Upper lobe of right lung (tissue), 1 donor: ENCODE measurements at regions not wholly inside any gene's neighbourhood (a gene's known extent, or its start where the extent isn't known, plus 50 kb on each side); places are given as distances from the start of the nearest gene placed in this dataset.

Experiments used
- ATAC-seq: fragments of 200-7000 bp; cut with Tn5 transposase; one replicate; pipeline ENCODE4 v1.9.1; 2020; ENCODE audit warnings: mild to moderate bottlenecking, moderate library complexity
- DNase-seq: peaks from one replicate; pipeline ENCODE4 v3.0.0-alpha.2; 2020
- H3K27ac ChIP-seq: fragments of 200-600 bp; one replicate; pipeline ENCODE4 v1.8.0; 2022
- H3K27me3 ChIP-seq: fragments of 200-600 bp; one replicate; pipeline ENCODE4 v1.8.0; 2022; ENCODE audit warnings: mild to moderate bottlenecking
- H3K36me3 ChIP-seq: fragments of 200-600 bp; one replicate; pipeline ENCODE4 v1.8.0; 2022
- H3K4me1 ChIP-seq: fragments of 200-600 bp; one replicate; pipeline ENCODE4 v1.8.0; 2022
- H3K4me3 ChIP-seq: fragments of 200-600 bp; one replicate; pipeline ENCODE4 v1.8.0; 2022; ENCODE audit warnings: mild to moderate bottlenecking
- H3K9me3 ChIP-seq: fragments of 200-600 bp; one replicate; pipeline ENCODE4 v1.8.0; 2022
- CTCF ChIP-seq: fragments of 200-600 bp; IDR thresholded peaks from one replicate; pipeline ENCODE4 v1.8.0; 2022; ENCODE audit warnings: antibody characterized with exemption
- intact Hi-C: fragments of 100-400 bp; cut with DNase I; formaldehyde crosslinking; loops from one replicate; pipeline ENCODE4 v1.11.0; 2022
- donor health status: DM: no; HTN: yes; CAD: no; lungs with severe emphysema.

GRCh38 chr2:67596871-67597270 is 199.7 kb downstream of the ETAA1 start:
- H3K27ac ChIP-seq, result no peak overlapping the region
- no peak for TF ChIP-seq CTCF
- intact Hi-C loops, result no loop called here

GRCh38 chr2:67599561-67599960 is 202.4 kb downstream of the ETAA1 start:
- H3K9me3 ChIP-seq, result no peaks in the 10 kb centered on the region
- intact Hi-C loops, result no loop called here

More at GRCh38 chr2:67596871-67597270, 199.7 kb downstream of the ETAA1 start:
- H3K4me3 ChIP-seq, result no peak overlapping the region
- ATAC-seq, result no peak
- H3K36me3 ChIP-seq, result no peaks in the 10 kb centered on the region
- H3K9me3 ChIP-seq, result no peaks in the 10 kb centered on the region
- no peaks in the 10 kb centered on the region for H3K4me1 ChIP-seq
- DNase-seq, result no peak
- no peaks in the 10 kb centered on the region for H3K27me3 ChIP-seq

GRCh38 chr2:67600222-67600871 is 203.2 kb downstream of the ETAA1 start:
- ATAC-seq (no peak), DNase-seq (no peak)
- intact Hi-C loops, result no loop called here

More at GRCh38 chr2:67599561-67599960, 202.4 kb downstream of the ETAA1 start:
- no peak overlapping the region for H3K27ac ChIP-seq
- no peak for ATAC-seq
- H3K4me3 ChIP-seq, result no peak overlapping the region
- no peaks in the 10 kb centered on the region for H3K36me3 ChIP-seq
- no peaks in the 10 kb centered on the region for H3K27me3 ChIP-seq
- H3K4me1 ChIP-seq, result no peaks in the 10 kb centered on the region
- no peak for TF ChIP-seq CTCF
- no peak for DNase-seq

GRCh38 chr2:67600946-67601345 is 203.8 kb downstream of the ETAA1 start:
- ATAC-seq, result no peak
- Histone ChIP-seq H3K9me3 (no peaks in the 10 kb centered on the region), H3K4me1 (no peaks in the 10 kb centered on the region), H3K27ac (no peak overlapping the region), H3K36me3 (no peaks in the 10 kb centered on the region), H3K4me3 (no peak overlapping the region), H3K27me3 (no peaks in the 10 kb centered on the region)
- DNase-seq, result no peak
- TF ChIP-seq CTCF, result no peak
- intact Hi-C loops, result no loop called here

More at GRCh38 chr2:67600222-67600871, 203.2 kb downstream of the ETAA1 start:
- Histone ChIP-seq H3K9me3 (no peaks in the 10 kb centered on the region), H3K27ac (no peak overlapping the region), H3K36me3 (no peaks in the 10 kb centered on the region), H3K4me1 (no peaks in the 10 kb centered on the region), H3K27me3 (no peaks in the 10 kb centered on the region), H3K4me3 (no peak overlapping the region)
- TF ChIP-seq CTCF, result no peak

- Histone ChIP-seq H3K36me3 (no peaks in the 10 kb centered on the region), H3K4me3 (no peak overlapping the region), H3K27ac (no peak overlapping the region), H3K27me3 (no peaks in the 10 kb centered on the region), H3K4me1 (no peaks in the 10 kb centered on the region), H3K9me3 (no peaks in the 10 kb centered on the region)
- no peak for TF ChIP-seq CTCF
- no peak for ATAC-seq
- no peak for DNase-seq
- intact Hi-C loops, result no loop called here
Measured at GRCh38 chr2:67604360-67604759, 207.2 kb downstream of the ETAA1 start.

- DNase-seq, result no peak
- no peak for TF ChIP-seq CTCF
- Histone ChIP-seq H3K4me1 (no peaks in the 10 kb centered on the region), H3K36me3 (no peaks in the 10 kb centered on the region), H3K27me3 (no peaks in the 10 kb centered on the region), H3K9me3 (no peaks in the 10 kb centered on the region), H3K4me3 (no peak overlapping the region), H3K27ac (peak overlapping the region; percentile 33)
- ATAC-seq, result peak; percentile 63
- intact Hi-C loops, result no loop called here
Measured at GRCh38 chr2:67612576-67613042, 215.5 kb downstream of the ETAA1 start.
